ENCODE measurements at regions not wholly inside any gene's neighbourhood (a gene's known extent, or its start where the extent isn't known, plus 50 kb on each side); places are given as distances from the start of the nearest gene placed in this dataset.
"Not testable (repeated sequence)": the region's sequence is repeated elsewhere in the genome, so short reads cannot be mapped to it uniquely, and the experiment has no call there.

DNA sequence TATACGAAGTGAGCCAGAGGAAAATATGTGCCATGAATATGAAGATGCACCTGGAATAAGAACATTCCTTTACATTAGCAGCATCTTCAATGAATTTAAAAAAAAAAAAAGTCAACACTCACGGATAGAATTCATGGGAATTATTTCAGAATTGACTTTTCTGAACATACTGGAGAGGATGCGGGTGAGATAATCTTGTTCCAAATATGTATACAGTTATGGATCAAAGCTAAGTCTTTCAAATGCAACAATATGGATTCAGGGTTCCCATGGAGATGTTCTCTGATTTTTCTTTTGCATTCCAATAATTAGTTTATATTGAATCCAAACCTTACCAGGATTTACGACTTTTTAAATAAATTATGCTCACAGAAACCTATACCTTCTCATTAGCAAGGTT is 1660.7 kb downstream of the SLITRK1 start:
- DNase-seq (ENCODE audit: low read depth in 2 of 2) = no peak

DNA sequence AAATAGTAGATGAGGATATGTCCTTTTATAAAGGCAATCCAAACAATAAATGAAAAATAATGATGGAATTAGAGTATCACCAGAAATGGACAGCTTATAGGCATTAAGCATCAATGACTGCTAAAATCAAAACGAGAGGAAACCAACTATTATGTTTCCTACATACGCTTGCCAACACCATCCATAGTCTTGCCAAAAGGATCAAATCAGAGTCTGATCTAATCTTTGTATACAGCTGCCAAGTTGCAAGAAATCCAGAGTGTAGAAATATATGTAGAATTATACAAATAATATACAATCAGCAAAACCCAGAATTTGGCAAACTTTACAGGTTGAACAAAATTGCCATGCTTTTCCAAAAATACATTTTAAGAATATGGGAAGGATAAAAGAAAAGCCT is 1661.6 kb downstream of the SLITRK1 start:
- DNase-seq (ENCODE audit: low read depth in 2 of 2) = no peak

DNA sequence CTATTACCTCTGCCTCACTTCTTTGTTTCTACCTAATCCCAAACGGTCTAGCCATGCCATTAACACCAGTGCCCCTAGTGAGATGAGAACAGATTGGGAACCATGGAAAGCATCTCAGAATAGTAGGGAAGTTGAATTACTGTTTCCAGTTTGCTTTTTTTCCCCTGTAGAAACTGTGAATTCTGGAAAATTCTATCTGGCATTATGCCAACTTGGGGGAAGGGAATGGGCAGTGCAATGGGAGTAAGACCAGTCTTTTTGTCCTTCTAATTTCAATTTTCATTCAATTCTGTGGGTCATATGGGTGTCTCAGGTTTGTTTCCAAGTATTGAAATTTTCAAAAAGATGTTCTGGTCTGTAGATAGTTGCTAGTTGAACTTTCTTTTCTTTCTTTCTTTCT is 1666.1 kb downstream of the SLITRK1 start:
- no peak for DNase-seq (ENCODE audit: low read depth in 2 of 2)

DNA sequence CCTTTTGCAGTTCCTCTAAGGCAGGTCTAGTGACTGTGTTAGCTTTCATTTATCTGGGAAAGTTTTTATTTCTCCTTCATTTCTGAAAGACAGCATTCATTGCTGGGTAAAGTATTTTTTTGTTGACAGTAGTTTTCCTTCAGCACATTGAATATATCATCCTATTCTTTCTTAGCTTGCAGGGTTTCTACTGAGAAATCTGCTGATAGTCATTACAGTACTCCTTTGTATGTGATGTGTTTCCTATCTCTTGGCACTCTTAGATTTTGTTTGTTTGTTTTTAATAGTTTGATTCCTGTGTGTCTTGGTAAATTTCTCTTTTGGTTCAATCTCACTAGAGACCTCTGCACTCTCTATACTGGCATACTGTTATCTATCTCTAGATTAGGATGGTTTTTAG is 1667.9 kb downstream of the SLITRK1 start:
- no peak for DNase-seq (ENCODE audit: low read depth in 2 of 2)

DNA sequence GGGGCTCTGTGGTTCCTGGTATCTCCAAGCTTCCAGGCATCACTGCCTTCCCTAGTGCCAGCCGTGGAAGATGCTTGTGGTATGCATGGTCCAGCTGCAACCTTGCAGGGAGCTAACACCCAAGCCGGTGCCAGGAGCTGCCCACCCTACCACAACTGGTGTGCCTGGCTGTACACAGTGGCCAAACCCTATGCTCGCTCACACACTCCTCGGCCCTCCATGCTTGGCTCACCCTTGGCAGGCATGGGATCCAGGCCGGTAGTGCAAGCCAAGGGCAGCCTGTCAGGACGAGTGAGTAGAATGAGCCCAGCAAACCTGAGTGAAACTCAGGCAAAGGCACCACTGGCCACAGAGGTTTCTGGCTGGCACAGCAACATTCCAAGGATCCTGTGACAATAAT is 1676.0 kb downstream of the SLITRK1 start:
- no peak for DNase-seq (ENCODE audit: low read depth in 2 of 2)

DNA sequence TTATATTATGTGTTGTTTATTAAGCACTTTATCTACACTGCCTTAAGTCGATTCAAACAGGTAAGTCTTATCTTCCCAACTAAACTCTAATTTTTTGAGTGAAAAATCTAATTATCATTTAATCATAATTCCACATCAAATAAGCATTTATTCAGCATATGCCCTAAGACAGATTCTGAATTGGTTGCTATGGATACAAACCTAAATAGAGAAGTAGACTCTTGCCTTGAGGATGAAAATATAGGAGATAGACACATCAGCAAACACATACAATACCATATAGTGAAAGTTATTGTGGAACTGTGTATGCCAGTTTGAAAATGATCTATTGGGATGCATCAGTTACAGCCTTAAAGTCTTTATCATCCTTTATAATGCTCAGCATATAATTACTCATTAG is 1679.9 kb downstream of the SLITRK1 start:
- DNase-seq (ENCODE audit: low read depth in 2 of 2) = no peak

DNA sequence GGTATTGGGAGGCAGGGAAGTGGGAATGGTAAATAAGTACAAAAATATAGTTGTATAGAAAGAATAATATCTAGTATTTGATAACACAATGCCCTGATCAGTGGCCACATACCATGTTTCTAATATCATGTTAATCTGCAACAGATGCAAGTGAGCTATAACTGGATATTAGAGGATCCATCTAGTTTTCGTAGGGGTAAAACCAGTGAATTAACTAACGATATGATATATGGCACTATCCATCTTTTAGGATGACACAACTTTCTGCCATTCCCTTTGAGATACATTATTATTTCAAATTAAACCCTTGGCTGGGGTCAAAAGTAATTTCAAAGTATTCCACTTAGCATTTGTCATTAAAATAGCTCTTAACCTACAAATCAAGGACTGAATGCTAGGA is 1686.2 kb downstream of the SLITRK1 start:
- no peak for DNase-seq (ENCODE audit: low read depth in 2 of 2)

DNA sequence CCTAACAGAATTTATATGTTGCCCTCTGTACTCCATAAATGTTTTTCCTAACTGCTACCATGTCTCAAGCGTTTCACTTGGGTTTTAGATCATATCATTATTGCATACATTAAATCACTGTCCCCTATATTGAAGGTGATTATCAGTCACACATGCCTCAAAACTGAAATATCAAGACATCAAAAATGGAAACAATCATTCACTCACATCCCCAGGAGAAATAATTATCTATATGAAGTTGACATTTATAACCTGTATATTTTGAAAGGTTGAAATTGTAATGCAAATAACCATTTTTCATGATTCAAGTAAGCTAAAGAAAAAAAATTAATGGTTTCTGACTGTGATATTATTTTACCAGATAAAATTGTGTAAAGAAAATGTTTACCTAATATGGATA is 1695.0 kb downstream of the SLITRK1 start:
- DNase-seq (ENCODE audit: low read depth in 2 of 2) = no peak

GRCh38 chr13:82176751-82177150 is 1705.5 kb downstream of the SLITRK1 start:
- no peak for DNase-seq (ENCODE audit: low read depth in 2 of 2)

DNA sequence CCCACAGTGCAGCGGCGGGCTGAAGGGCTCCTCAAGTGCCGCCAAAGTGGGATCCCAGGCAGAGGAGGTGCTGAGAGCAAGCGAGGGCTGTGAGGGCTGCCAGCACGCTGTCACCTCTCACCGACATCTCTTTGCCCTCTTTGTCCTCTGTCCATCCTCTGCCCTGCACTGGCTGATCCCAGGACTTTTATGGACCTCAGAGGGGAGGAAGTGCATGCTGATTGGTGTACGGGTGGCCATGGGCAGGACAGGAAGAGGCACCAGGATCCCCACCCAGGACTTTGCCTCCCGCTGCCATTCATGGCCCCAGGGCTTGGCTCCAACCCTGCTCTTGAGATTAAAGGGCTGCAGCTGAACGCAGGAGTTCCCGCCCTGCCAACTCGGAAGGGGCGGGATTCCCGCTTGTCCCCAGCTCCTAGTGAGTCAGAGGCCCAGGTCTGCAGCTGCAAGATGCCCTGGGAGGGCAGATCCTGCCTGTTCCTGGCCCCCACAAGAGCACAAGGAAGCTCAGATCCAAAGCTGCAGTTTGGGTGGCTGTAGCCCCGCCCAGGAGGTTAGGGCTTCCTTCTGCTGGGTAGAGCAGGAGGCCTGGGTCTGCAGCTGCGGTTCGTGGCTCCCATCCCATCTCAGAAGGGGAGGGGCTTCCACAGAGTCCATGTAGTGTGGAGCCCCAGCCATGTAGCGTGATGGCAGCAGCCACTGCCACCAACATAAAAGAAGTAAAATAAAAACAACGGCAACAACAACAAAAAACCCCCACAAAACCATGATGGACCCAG is 1716.7 kb downstream of the SLITRK1 start:
- no peak for DNase-seq (ENCODE audit: low read depth in 2 of 2)

GRCh38 chr13:82164780-82165395 is 1717.4 kb downstream of the SLITRK1 start:
- DNase-seq (ENCODE audit: low read depth in 2 of 2) = not testable (repeated sequence)

DNA sequence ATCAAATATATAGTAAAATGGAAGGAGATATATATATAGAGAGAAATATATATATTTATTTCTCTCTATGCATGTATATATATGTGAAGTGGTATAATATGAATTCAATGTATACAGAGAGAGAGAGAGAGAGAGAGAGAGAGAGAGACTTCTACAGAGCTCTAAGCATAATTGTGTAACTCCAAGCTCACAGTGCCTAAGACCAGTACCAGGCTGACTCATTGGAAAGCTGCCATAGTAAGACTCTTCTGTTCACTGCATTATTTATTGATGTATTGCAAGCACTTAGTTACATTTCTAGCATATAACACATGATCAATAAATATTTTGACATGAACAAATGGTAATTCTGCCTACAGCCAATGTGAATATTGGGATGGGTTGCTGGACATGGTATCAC is 1734.7 kb downstream of the SLITRK1 start:
- no peak for DNase-seq (ENCODE audit: low read depth in 2 of 2)

DNA sequence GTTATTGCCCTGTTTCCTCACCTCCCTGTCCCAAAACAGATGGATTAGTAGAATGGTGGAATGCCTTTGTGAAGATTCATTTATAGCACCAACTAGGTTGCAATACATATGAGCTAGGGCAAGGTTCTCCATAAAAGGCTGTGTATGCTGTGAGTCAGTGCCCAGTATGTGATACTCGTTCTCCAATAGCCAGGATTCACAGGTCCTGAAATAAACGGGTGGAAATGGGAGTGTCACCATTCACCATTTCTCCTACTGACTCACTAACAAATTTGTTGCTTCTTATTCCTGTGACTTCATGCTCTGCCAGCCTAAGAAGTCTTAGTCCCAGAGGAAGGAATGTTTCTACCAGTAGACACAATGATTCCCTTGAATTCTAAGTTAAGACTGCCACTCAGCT is 1745.4 kb downstream of the SLITRK1 start:
- DNase-seq (ENCODE audit: low read depth in 2 of 2) = no peak

- no peak for DNase-seq (ENCODE audit: low read depth in 2 of 2)
Observed at GRCh38 chr13:82129281-82129680, 1753.0 kb downstream of the SLITRK1 start.

- no peak for DNase-seq (ENCODE audit: low read depth in 2 of 2)
Observed at GRCh38 chr13:82118589-82118988, 1763.7 kb downstream of the SLITRK1 start.

DNA sequence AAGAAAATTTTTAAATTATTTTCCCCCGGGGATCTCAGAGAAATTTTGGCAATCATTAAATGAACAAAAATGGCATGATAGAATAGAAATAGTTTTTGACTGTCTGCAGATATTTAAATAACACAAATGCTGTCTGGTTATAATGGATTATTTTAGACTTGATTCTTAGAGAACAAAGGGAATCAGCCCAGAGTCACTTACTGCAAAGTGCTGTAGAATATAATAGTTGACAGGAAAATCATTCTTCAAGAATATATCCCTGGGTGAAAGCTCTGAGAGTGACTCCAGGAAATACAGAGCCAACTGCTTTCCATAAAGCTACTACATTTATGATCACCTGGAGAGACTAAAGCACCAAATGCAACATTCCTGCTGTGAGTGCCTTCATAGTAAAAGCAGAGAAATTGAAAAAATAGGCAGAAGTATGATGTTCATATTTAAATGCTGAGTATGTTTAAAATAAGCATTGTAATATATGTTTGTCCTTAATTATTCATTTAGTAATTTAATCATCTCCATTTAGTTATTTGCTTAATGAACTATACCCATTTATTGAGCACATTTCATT is 1765.8 kb downstream of the SLITRK1 start:
- DNase-seq (ENCODE audit: low read depth in 2 of 2) = no peak

DNA sequence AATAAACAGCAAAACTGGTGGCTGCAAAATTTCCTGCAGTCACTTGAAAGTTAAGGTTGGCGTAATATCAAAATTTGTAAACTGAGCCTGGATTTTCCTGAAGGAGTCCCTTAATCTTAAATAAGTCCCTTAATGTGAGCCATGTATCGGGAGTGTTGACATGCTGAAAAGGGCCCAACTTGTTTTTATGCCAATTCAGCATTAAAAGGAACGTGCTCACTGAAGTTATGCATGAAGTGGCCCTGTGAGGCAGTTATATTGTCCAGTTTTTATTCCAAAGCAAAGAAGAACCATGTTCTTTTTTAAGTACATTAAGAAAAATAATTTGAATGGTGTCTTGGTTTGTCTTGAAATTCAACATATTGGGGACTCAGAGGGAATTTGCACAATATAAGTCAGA is 1766.9 kb downstream of the SLITRK1 start:
- no peak for DNase-seq (ENCODE audit: low read depth in 2 of 2)

DNA sequence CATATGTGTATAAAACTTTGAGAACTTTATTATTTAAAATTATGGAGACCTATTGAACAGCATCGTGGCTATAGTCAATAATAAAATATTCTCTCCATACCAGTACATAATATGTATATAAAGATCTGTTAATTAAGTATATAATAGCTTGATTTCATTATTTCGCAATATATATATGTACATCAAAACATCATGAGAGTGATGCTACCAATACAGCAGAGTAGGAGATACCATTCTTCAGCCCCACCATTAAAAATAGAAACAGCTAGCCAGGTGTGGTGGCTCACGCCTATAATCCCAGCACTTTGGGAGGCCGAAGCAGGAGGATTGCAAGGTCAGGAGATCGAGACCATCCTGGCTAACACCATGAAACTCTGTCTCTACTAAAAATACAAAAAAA is 1755.3 kb upstream of the SPRY2 start:
- no peak for DNase-seq (ENCODE audit: low read depth in 2 of 2)

DNA sequence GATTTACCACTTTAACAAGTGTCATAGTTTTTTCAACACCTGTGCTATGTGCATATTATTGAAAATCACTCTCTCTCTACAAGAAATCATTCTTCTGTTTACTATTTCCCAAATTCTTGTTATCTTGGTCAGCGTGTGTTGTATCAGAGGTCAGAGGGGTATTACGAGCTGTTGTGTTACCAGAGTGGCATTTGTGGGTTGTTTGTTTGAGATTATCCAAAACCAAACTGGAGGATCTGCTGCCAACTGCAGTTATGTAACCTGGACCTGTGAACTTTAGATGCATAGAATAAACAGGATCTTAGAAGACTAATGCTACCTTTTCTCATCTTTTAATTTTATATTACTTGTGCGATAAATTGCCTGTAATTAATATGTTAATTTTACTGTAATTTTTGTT is 1751.4 kb upstream of the SPRY2 start:
- no peak for DNase-seq (ENCODE audit: low read depth in 2 of 2)

DNA sequence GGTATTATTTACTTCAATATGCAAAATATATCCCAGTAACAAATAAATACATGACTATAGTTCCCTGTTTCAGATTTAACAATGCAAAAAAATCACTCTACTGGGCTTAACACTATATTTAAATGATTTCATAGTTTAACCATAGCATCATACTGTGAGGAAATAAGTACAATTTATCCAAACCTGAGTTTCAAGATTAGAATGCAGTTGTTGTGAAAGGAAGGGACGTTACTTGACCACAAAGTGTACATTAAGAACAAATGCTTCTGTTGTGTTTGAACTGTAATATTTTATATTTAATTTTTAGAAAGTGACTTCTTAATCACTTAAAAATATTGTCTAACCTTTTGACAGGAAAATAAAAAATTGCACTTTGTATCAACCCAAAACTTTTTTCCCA is 1747.9 kb upstream of the SPRY2 start:
- DNase-seq (ENCODE audit: low read depth in 2 of 2) = no peak

GRCh38 chr13:82076496-82076895 is 1735.6 kb upstream of the SPRY2 start:
- DNase-seq (ENCODE audit: low read depth in 2 of 2) = no peak

DNA sequence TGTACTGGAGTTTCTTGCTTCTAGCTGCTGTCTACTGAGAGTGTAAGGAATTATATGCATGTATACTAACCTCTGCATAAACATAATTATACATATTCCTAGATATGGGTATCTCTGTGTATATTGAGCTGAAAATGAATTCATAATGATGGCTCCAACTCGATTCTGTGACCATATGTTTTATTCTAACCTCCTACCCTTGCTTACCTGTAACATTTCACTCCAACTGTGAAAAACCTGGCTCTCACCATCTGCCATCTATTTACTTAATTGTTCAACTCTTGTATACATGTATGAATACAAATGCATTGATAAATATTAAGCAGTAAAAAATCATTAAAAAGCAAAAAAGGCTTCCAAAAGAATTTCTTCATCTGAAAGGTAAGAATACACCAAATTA is 1729.5 kb upstream of the SPRY2 start:
- no peak for DNase-seq (ENCODE audit: low read depth in 2 of 2)

- DNase-seq (ENCODE audit: low read depth in 2 of 2) = no peak
Observed at GRCh38 chr13:82062772-82063171, 1721.8 kb upstream of the SPRY2 start.
